GM13976 (cell line): ENCODE measurements at regions not wholly inside any gene's neighbourhood (a gene's known extent, or its start where the extent isn't known, plus 50 kb on each side); places are given as distances from the start of the nearest gene placed in this dataset.

Experiments
- DNase-seq: peaks from one replicate; pipeline ENCODE4 v3.0.0; 2012; ENCODE audit warnings: low spot score
- in situ Hi-C: fragments of 300-500 bp; cut with MboI; formaldehyde crosslinking; loops from one replicate; pipeline ENCODE4 v1.12.0; 2022; ENCODE audit warnings: low sequenced_read_pairs, mixed read lengths, inconsistent platforms; ENCODE audit not compliant: unreplicated experiment
- TF ChIP-seq, protein P1 (sequence below): IDR thresholded peaks from 2 replicates; pipeline ENCODE4 v1.5.1; 2012; ENCODE audit warnings: borderline replicate concordance, mild to moderate bottlenecking; ENCODE audit not compliant: insufficient read depth; ENCODE audit errors: extremely low read depth, missing control alignments, control extremely low read depth

DNA sequence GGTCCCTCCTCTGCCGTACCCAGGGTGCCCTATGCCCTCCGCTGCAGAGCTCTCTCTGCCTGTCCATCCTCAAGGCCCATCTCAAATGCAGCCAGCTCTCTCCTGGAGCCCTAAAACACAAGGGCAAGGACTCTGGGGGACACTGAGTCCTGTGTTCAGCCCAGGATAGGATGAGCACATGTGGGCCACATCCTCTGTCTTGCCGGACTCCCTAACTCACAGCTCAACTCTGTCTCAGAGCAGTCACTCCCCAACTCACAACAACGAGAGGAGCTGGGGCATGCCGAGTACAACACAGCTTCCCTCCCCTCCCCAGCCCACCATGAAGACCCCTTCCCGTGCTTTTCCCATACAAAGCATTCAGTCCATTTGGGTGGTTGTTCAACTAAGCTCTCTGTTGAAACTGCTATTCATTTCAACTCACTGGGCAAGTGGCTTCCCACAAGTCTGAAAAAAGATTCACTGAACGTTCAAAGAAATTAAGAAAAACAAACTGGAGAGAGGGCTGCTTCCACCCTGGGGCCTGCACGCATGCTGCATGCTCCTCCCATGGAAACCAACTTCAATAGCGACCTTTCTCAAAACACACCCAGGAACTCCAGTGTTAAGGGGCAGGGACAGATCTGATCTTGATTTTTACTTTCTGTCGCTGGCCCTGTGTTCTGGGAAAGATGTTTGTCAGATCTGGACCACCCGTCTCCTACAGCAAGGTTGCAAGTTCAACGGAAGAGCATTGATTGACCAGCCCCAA, 124.3 kb upstream of the IGF1R start:
- in situ Hi-C loops: loop anchor here (25.0 kb wide), 1 partner anchor 563 kb away; no protein-coding TSS in a partner anchor

DNA sequence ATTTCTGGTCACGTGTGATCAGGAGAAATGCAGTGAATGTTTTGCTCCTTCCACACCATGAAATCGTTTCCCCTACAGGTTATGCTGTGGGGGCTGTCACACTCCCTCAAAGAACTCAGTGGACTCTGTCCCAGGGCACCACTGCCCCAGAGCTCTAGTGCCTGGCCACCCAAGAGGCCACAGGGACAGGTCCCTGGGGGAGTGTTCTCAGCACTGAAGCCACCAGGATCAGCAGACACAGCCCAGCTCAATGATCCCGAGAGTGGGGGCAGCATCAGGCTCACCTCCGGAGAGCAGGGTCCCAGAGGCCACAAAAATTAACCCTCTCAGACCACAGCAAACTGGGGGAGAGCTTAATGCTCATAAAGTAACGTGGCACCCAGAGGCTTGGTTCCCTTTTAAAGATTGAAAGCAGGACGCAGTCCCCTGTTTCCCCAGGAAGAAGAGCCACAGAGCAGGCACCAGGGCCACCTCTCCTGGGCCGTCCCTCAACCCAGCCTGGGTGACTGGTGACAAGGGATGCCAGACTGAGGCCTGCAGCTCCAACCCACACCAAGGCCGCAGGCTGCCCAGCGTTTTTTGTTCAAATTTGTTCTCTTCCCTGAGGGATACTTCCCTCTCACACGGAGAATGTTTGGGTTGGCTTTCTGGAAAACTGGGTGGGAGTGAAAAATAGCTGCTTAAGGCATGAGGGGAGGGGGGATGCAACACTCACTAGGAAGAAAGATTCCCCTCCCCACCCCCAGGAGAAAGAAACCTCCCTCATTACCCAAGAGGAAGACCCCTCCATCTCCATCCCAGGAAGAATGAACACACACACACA, 123.3 kb upstream of the IGF1R start:
- DNase-seq: no peak
- in situ Hi-C loops: loop anchor here (25.0 kb wide), 1 partner anchor 562 kb away; no protein-coding TSS in a partner anchor
- TF ChIP-seq, protein P1, sequence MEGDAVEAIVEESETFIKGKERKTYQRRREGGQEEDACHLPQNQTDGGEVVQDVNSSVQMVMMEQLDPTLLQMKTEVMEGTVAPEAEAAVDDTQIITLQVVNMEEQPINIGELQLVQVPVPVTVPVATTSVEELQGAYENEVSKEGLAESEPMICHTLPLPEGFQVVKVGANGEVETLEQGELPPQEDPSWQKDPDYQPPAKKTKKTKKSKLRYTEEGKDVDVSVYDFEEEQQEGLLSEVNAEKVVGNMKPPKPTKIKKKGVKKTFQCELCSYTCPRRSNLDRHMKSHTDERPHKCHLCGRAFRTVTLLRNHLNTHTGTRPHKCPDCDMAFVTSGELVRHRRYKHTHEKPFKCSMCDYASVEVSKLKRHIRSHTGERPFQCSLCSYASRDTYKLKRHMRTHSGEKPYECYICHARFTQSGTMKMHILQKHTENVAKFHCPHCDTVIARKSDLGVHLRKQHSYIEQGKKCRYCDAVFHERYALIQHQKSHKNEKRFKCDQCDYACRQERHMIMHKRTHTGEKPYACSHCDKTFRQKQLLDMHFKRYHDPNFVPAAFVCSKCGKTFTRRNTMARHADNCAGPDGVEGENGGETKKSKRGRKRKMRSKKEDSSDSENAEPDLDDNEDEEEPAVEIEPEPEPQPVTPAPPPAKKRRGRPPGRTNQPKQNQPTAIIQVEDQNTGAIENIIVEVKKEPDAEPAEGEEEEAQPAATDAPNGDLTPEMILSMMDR: no peak

More for the DNA sequence above, 124.3 kb upstream of the IGF1R start:
- TF ChIP-seq, protein P1: no peak
- DNase-seq: no peak

DNA sequence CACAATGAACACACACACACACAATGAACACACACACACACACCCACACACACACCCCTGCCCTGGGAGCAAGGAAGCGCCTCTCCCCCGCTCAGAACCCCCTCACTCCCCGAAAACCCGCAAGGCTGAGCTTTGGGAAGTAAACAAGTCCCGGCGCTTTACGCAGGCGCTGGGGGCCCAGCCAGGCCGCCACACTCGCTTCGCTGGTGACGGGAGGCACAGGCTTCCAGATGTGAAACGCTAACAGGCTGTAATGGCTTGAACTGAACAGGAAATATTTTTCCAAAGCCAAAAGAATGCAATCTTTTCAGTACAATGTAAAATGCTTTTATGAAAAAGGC, 122.7 kb upstream of the IGF1R start:
- in situ Hi-C loops: no loop called here
- TF ChIP-seq, protein P1: no peak
- no peak for DNase-seq

- DNase-seq: no peak
- in situ Hi-C loops: no loop called here
- TF ChIP-seq, protein P1: no peak
Observed at GRCh38 chr15:98526094-98526493, 122.2 kb upstream of the IGF1R start.

DNA sequence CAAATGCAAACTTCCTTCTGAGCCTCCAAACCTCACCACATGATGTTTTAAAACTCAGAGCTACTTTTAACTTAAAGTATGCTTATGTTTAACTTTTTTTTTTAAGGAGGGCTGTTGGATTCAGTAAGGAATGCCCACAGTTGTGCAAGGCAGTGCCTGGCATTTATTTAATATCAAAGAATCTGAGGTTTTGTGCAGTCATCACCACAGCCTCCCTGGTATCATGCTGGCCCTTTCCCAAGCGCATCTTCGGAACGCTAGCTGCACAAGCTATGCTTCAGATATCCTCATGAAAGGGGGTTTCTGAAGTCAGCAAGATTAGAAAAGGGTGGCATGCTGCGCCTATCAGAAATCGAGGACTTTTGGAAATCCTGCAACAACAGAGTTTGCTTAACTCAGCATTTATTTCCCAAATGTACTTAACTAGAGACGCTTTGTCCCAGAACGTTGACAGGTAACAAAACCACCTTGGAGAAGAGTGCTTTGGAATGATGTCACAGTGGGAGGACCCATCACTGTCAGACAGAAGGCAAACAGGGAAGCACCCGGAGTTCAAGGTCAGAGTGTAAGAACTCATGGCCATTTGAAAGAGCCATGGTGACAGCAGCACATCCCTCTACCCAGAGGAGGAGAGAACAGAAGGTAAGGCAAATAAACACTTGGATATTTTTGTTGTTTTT, 120.2 kb upstream of the IGF1R start:
- in situ Hi-C loops: no loop called here
- no peak for DNase-seq
- TF ChIP-seq, protein P1: no peak

DNA sequence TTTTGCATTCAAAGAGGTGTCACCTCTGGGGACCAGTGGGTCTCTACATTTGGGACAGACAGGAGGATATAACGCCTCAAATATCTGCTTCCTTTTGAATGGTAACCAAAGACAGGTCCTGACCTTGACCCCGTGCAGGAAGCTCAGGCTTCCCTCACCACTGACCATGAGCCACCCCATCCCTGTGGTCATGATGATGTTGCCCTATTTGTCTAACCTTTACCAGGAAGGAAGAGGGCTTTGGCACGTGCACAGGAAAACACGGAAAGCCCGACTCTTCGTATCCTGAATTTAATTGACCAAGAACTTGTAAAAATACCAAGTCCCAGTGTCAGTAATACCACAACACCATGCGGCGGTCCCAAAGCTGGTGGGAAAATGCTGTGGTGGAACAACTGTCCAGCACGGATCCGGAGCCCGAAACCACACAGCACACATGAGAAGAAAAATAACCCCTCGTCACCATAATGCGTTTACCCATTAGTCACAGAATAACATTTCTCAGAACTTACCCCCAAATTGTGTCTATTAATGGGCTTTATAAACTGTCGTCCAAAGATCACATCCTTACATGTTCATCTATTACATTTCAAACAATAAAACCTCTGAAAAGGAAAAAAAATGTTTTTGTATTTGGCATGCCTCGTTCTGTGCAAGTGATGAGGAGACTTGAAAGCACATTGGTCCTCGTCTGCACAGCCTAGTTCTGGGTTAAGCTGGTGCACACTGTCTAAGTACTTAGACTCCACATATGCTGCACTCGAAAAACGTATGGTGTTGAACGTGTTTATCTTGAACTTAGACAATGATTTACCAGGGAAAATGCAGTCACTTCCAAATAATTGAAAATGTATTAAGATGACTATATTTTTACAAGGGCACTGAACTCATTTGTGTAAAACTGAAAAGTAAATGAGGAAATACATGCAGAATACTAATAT, 118.9 kb upstream of the IGF1R start:
- no peak for DNase-seq
- TF ChIP-seq, protein P1: no peak
- in situ Hi-C loops: no loop called here
